ENCODE measurements at regions not wholly inside any gene's neighbourhood (a gene's known extent, or its start where the extent isn't known, plus 50 kb on each side); places are given as distances from the start of the nearest gene placed in this dataset.

GRCh38 chr2:57313678-57314077 lies 732.9 kb upstream of the VRK2 start:
- TF ChIP-seq POLR2A (IDR thresholded peaks at IDR 0.05; ENCODE audit: low read length) (no peak), GATA1 (IDR thresholded peaks at IDR 0.05; ENCODE audit: low read depth, low read length) (no peak)

Data from erythroblast (primary cell).